ENCODE measurements at regions not wholly inside any gene's neighbourhood (a gene's known extent, or its start where the extent isn't known, plus 50 kb on each side); places are given as distances from the start of the nearest gene placed in this dataset.

DNA sequence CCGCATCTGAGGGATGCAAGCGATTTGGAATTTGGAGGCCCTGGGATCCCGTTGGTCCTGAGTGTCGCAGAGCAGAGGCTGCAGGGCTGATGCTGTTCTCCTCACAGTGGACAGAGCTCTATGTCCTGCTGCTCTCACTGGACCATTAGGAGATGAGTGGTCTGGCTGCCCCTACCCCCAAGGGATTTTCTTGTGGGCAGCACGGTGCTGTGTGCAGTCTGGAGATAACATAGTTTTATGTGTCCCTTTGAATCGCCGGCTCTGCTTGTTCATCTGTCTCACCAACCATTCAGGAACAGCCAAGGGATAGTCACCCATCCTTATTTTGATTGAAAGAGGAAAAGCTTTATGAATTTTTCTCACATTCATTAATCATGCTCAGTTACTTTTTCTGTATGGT, 49.9 kb downstream of the CHRM3 start:
- no peak for DNase-seq

- DNase-seq = no peak
These were observed 51.5 kb downstream of the CHRM3 start for GRCh38 chr1:239437822-239438221.

DNA sequence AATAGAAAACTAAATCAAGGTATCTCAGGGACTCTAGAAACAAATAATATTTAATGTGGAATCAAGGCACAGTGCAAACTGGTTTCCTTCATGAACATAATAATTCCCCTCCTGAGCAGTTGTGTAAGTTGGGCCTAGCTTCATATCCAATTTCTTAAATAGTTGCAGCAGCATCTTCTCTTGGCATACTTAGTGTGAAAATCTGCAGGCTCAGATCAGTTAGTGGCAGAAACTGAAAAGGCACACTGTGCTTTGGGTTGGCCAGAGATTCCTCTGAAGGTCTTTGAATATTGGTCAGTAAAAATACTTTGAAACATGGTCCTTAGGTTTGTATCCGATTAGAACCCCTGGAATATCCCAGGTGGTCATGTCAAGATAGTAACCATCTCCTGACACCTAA, 52.5 kb downstream of the CHRM3 start:
- no peak for DNase-seq

DNA sequence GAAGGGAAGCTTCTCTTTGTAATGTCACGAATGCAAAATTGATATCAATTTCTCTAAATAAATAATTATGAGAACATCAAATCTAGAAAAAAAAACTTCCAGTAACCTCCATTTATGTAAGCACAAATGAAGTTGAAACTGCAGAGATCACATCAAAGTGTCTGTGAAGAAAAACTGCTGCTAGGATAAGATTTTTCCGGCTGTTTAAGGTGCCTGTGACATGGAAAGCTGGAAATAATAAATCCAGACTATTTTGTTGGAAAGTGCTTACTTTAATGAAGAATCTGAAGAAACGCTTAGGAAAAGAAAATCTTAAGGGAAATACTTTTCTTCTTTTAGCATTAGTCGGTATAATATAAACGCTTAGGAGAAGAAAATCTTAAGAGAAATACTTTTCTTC, 57.0 kb downstream of the CHRM3 start:
- no peak for DNase-seq

- no peak for DNase-seq
These were observed 60.2 kb downstream of the CHRM3 start for GRCh38 chr1:239446611-239447010.

GRCh38 chr1:239448911-239449310, 62.5 kb downstream of the CHRM3 start:
- DNase-seq = no peak

DNA sequence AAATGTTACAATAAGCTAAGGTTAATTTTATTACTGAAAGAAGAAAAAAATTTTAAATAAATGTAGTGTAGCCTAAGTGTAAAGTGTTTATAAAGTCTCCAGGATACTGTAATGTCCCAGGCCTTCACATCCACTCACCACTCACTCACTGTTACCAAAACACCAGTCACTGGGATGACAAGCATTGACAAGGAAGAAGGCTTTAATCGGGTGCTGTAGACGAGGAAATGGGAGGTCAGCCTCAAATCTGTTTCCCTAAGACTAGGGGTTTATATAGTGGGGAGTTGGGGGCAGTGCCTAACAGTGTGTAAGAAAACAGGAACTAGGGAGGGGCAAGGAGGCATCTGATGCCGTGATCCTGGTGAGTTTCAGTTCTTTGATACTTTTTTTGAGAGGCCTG, 69.4 kb downstream of the CHRM3 start:
- no peak for DNase-seq

DNA sequence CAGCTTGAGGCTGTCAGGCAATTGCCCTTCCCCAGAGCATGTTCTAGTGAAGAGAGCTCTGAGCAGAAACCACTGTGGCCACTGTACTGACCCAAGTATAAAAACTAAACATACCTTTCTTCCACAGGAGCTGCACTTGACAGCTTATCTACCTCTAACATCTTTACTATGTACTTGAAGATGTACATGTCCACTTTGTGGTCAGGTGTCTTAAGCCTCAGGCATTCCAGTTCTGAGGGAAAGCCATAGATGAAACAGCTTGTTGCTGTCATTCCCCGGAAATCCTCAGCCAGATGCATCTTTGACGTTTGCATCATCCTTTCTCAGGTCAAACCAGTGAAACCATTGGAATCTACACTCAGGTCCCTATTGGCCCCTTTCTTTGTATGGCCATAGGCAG, 70.4 kb downstream of the CHRM3 start:
- peak; percentile 12 for DNase-seq

- no peak for DNase-seq
These were observed 71.2 kb downstream of the CHRM3 start for GRCh38 chr1:239457491-239458143.

GRCh38 chr1:239458144-239458500, 71.8 kb downstream of the CHRM3 start:
- DNase-seq = no peak

DNA sequence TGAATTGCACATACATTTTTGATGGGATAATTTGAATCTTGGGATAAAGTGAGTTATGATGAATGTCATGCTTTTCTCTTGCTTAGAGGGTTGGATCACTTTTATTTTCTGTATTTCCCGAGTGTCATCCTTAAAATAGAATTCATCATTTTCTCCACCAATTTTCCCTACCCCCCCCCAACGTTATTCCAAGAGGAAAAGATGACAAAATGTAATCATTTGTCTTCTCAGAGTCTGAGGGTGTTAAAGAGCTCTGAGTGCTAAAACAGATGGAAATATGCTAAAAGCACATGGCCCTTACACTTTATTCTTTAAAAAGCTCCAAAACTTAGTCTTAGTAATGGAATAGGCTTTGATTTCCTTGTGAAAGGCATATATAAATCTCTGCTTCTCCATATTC, 81.4 kb downstream of the CHRM3 start:
- no peak for DNase-seq

GRCh38 chr1:239478069-239478468, 91.7 kb downstream of the CHRM3 start:
- no peak for DNase-seq

DNA sequence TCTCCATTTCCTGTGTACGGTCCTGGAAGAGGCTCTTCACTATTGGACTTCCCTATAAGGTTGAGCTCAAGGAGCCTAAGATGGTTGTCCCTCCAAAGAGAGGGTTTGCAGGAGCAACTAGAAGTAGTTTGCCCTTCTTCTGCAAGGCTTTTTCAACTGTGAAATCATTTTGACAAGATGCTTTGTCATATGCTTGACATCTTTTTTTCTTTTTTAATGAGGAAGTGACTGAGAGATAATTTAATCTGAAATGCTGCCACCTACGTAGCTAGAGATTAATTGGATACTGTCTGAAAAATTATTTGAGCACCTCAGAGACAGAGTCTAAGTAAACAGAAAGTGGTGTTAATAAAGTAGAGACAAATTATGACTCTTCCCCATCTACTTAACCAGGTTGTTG, 97.0 kb downstream of the CHRM3 start:
- DNase-seq = no peak

DNA sequence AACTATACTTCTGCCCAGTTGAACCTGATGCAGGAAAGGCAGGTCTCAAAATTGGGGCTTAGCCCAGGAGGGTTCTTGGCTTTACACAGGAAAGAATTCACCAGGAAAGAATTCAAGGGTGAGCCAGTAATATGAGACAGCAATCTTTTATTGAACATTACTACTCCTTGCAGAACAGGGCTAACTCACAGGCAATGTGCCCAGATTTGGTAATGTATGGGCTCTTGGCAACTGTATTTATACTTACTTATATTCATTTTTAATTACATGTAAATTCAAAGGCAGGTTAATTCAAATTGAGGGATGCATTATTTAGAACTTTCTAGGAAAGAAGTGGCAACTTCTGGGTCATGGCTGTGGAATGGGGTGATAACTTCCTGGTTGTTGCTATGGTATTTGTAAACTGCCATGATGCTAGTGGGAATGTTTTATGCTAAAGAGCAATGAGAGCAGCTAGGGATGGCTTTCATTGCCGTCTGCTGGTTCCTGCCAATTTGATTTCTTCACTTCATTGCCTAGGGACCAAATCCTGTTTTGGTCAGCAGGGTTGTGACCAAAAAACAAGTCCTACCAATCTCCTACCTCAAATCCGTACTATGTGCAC, 107.5 kb downstream of the CHRM3 start:
- peak; percentile 3 for DNase-seq

- no peak for DNase-seq
These were observed 118.7 kb downstream of the CHRM3 start for GRCh38 chr1:239505094-239505493.

DNA sequence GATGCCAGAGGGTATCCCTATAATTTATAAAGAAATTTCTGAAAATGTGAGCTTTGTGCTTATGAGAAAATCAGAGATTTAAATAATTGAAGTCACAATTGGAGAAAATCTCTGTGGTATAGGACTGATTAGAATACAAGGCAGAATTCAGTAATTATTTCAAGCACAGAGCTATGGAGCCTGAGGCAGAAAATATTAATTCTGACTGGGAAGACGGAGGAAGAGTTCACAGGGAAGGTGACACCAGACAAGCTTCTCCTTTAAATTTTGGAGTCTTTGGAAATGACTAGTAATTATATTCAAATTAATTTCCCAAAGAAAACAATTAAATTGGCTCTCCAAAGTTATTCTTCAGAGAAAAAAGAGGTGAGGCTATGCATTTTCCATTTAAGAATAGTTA, 121.5 kb downstream of the CHRM3 start:
- DNase-seq = no peak

- no peak for DNase-seq
These were observed 125.5 kb downstream of the CHRM3 start for GRCh38 chr1:239511875-239512274.

GRCh38 chr1:239516579-239516978, 130.2 kb downstream of the CHRM3 start:
- DNase-seq = no peak

DNA sequence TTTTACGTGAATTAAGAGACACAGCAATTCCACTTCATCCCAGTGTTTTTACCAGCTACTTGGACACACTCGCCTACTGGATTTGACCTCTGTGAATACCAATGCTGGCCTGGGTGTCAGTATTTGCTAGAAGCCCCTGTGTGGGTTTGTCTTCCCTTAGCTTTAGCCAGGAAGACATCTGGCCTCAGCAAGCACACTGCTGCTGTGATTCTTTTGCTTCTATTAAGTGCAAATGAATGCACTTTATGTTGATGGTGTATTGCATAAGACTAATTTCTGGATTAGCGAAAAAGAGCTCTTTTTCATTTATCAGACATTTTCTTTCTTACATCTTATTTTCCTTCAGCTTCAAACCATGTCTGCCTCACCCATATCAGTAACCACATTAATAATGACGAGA, 140.0 kb downstream of the CHRM3 start:
- DNase-seq = no peak

DNA sequence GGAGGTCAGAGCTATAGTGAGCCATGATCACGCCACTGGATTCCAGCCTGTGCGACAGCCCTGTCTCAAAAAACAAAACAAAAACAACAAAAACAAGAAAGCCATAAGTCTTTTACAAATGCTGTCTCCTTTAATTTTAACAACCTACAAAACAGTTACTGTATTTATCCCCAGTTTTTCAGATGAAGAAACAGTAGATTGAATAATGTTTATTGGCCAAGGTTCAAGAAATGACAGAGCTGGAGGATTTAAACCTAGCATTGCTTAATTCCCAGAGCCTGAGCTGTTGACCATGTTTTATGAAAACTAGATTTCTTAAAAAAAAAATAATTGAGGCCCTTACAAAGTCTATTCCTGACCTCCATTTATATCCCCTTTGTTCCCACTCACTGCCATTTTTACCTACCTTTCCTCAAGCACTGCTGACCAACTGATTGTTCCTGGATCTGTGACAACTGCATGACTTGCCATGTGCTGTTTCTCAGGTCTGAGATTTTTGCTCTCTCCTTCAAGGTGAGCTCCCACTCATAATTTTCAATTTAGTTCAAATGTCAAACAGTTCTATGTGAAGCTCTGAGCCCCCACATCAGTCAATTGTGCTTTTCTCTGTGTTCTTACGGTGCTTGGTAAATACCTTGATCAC, 140.8 kb downstream of the CHRM3 start:
- DNase-seq = no peak

DNA sequence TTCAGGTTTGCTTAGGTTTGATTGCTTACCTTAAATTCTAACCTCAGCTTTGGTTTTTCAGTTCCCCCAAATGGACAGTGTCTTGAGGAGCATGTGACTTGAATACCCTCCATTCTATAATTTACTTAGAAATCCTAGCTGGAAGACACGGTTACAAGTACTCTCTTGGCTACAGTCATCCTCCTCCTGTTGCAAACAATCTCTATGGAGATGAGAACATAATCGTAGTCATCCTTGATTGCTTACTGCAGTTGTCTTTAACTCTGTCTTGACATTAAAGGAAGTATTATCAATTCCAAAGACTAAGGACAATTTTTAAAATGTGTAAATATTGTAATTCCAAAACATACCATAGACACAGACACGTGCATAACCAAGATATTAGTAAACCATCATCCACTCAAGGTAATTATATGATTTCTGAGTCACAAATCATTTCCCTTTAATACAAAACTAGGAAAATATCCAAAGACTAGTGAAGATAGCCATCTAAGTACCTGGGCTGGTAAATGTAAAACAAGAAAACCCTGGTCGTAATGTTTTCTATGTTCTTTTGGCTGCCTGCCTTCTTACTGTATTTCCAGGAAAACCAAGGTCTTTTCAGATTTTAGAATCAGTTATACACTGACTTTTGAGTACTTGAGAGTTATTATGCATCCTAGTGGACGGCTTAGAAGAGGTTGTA, 149.9 kb downstream of the CHRM3 start:
- DNase-seq = no peak

GRCh38 chr1:239537795-239538194, 151.4 kb downstream of the CHRM3 start:
- DNase-seq = no peak

- no peak for DNase-seq
These were observed 152.0 kb downstream of the CHRM3 start for GRCh38 chr1:239538239-239538988.

Measured in fibroblast of upper back skin (primary cell).